Nephron (organoid): ENCODE measurements at regions not wholly inside any gene's neighbourhood (a gene's known extent, or its start where the extent isn't known, plus 50 kb on each side); places are given as distances from the start of the nearest gene placed in this dataset.

ENCODE experiments used
- H3K27ac Mint-ChIP-seq, 3 experiments: 2 replicates each; pipeline ENCODE4 v1.8.0; 2020; ENCODE audit warnings: mixed read lengths in 3 of 3, mild to moderate bottlenecking in 2 of 3, moderate library complexity in 1 of 3
- H3K27me3 Mint-ChIP-seq: 2 replicates; pipeline ENCODE4 v1.8.0; 2021; ENCODE audit warnings: low read depth, mild to moderate bottlenecking, moderate library complexity, mixed read lengths
- H3K36me3 Mint-ChIP-seq: 2 replicates; pipeline ENCODE4 v1.8.0; 2020; ENCODE audit warnings: low read depth, mixed read lengths
- H3K4me1 Mint-ChIP-seq: 2 replicates; pipeline ENCODE4 v1.8.0; 2020; ENCODE audit warnings: mixed read lengths
- H3K4me3 Mint-ChIP-seq, 3 experiments: 2 replicates each; pipeline ENCODE4 v1.8.0; 2020; ENCODE audit warnings: mild to moderate bottlenecking in 3 of 3, mixed read lengths in 3 of 3, moderate library complexity in 2 of 3
- H3K9me3 Mint-ChIP-seq: 2 replicates; pipeline ENCODE4 v1.8.0; 2020; ENCODE audit warnings: mixed read lengths
- TF ChIP-seq, protein P1 (sequence below), 3 experiments: fragments of 200-600 bp; sonication (generic); IDR thresholded peaks; one replicate each; pipeline ENCODE4 v1.5.0; 2021; ENCODE audit warnings: antibody characterized with exemption in 3 of 3; ENCODE audit not compliant: unreplicated experiment in 3 of 3

GRCh38 chr11:69217276-69218105, 61.8 kb downstream of the SMIM38 start:
- TF ChIP-seq, protein P1, sequence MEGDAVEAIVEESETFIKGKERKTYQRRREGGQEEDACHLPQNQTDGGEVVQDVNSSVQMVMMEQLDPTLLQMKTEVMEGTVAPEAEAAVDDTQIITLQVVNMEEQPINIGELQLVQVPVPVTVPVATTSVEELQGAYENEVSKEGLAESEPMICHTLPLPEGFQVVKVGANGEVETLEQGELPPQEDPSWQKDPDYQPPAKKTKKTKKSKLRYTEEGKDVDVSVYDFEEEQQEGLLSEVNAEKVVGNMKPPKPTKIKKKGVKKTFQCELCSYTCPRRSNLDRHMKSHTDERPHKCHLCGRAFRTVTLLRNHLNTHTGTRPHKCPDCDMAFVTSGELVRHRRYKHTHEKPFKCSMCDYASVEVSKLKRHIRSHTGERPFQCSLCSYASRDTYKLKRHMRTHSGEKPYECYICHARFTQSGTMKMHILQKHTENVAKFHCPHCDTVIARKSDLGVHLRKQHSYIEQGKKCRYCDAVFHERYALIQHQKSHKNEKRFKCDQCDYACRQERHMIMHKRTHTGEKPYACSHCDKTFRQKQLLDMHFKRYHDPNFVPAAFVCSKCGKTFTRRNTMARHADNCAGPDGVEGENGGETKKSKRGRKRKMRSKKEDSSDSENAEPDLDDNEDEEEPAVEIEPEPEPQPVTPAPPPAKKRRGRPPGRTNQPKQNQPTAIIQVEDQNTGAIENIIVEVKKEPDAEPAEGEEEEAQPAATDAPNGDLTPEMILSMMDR (IDR thresholded peaks at IDR 0.05; ENCODE audit: unreplicated experiment in 3 of 3), result no peak

GRCh38 chr11:69218271-69218682, 62.5 kb downstream of the SMIM38 start:
- Mint-ChIP-seq H3K27ac (no peak overlapping the region), H3K4me3 (no peak overlapping the region), H3K9me3 (peaks cover 7% of the 10 kb centered on the region), H3K27me3 (peaks cover 3% of the 10 kb centered on the region), H3K4me1 (no peaks in the 10 kb centered on the region), H3K36me3 (no peaks in the 10 kb centered on the region)
- TF ChIP-seq, protein P1 (IDR thresholded peaks at IDR 0.05; ENCODE audit: unreplicated experiment in 3 of 3), result no peak

More at GRCh38 chr11:69217276-69218105, 61.8 kb downstream of the SMIM38 start:
- Mint-ChIP-seq H3K4me1 (no peaks in the 10 kb centered on the region), H3K27ac (no peak overlapping the region), H3K4me3 (no peak overlapping the region), H3K9me3 (peaks cover 7% of the 10 kb centered on the region), H3K27me3 (peaks cover 10% of the 10 kb centered on the region), H3K36me3 (no peaks in the 10 kb centered on the region)

DNA sequence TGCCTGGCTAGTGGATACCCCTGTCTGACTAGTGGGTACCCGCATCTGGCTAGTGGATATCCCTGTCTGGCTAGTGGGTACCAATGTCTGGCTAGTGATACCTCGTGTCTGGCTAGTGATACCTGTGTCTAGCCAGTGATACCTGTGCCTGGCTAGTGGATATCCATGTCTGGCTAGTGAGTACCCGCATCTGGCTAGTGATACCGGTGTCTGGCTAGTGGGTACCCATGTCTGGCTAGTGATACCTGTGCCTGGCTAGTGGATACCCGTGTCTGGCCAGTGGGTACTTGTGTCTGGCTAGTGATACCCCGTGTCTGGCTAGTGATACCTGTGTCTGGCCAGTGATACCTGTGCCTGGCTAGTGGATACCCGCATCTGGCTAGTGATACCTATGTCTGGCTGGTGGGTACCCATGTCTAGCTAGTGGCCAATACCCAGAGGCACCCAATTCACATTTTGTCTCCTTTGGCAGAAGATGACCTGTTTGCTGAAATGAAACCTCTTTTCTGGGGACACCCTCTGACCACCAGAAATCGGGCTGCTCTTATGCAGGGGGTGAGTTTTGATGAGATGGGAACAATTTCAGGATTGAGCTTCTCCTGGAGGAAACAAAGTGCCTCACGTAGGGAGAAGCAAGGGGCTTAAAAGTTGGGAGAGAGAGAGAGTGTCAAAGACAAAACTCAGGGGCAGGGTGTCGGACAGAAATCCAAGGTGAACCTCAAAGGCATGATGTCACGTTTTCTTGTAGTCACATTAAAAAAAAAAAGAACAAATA, 63.4 kb downstream of the SMIM38 start:
- no peak overlapping the region for H3K27ac Mint-ChIP-seq
- peaks cover 7% of the 10 kb centered on the region for H3K9me3 Mint-ChIP-seq
- no peaks in the 10 kb centered on the region for H3K36me3 Mint-ChIP-seq
- no peaks in the 10 kb centered on the region for H3K4me1 Mint-ChIP-seq
- TF ChIP-seq, protein P1 (IDR thresholded peaks at IDR 0.05; ENCODE audit: unreplicated experiment in 3 of 3), result no peak
- H3K4me3 Mint-ChIP-seq, result no peak overlapping the region
- peaks cover 3% of the 10 kb centered on the region for H3K27me3 Mint-ChIP-seq

GRCh38 chr11:69219991-69220390, 64.3 kb downstream of the SMIM38 start:
- no peaks in the 10 kb centered on the region for H3K36me3 Mint-ChIP-seq
- H3K9me3 Mint-ChIP-seq, result peaks cover 12% of the 10 kb centered on the region
- H3K4me1 Mint-ChIP-seq, result no peaks in the 10 kb centered on the region
- H3K27me3 Mint-ChIP-seq, result peaks cover 8% of the 10 kb centered on the region
- H3K27ac Mint-ChIP-seq, result no peak overlapping the region
- TF ChIP-seq, protein P1 (IDR thresholded peaks at IDR 0.05; ENCODE audit: unreplicated experiment in 3 of 3), result no peak
- H3K4me3 Mint-ChIP-seq, result no peak overlapping the region

DNA sequence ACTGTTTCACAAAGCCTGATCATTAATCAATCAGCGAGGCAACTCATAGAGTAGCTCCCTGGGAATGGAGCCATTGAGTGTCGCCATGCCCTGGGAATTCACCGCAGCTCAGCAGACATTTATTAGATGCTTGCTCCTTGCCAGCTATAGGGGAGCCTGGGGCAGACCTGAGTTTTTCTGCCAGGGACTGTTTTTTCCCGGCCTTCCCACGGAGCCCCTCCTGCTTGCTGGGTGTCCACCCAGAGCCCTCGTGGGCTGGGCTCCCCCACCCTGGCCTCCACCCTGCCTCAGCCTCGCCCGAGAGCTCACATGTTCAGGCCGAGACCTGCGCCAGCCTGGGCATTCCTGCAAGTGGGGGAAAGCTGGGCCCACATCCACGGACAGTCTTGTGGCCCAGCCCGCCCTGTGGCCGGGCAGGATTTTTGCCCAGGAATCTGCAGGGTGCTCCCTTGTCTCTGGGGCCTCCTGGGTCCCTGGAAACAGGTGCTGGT, 64.9 kb downstream of the SMIM38 start:
- Mint-ChIP-seq H3K4me1 (no peaks in the 10 kb centered on the region), H3K9me3 (peaks cover 18% of the 10 kb centered on the region), H3K27ac (no peak overlapping the region), H3K4me3 (no peak overlapping the region), H3K36me3 (no peaks in the 10 kb centered on the region), H3K27me3 (peaks cover 9% of the 10 kb centered on the region)
- TF ChIP-seq, protein P1 (IDR thresholded peaks at IDR 0.05; ENCODE audit: unreplicated experiment in 3 of 3), result no peak
